ENCODE measurements at regions not wholly inside any gene's neighbourhood (a gene's known extent, or its start where the extent isn't known, plus 50 kb on each side); places are given as distances from the start of the nearest gene placed in this dataset.

GRCh38 chr17:14451729-14452191, 150.9 kb downstream of the HS3ST3B1 start:
- 82 to 93% methylated on average over 11 of the region's 11 CpGs for WGBS, 2 experiments (ENCODE audit: insufficient coverage in 2 of 2)
- H3K4me3 ChIP-seq (ENCODE audit: extremely low read depth, insufficient read depth, low read length, poor library complexity, severe bottlenecking), result no peak overlapping the region
- H3K36me3 ChIP-seq (ENCODE audit: control insufficient read depth, insufficient read depth, low read length), result no peaks in the 10 kb centered on the region
- peaks cover 3% of the 10 kb centered on the region for H3K4me1 ChIP-seq (ENCODE audit: control insufficient read depth, insufficient read depth, low read length, poor library complexity, severe bottlenecking)
- no peak overlapping the region for H3K27ac ChIP-seq (ENCODE audit: low read depth, low read length, severe bottlenecking)
- H3K9me3 ChIP-seq (ENCODE audit: control insufficient read depth, low read length), result no peaks in the 10 kb centered on the region

GRCh38 chr17:14448818-14449217, 147.9 kb downstream of the HS3ST3B1 start:
- Histone ChIP-seq H3K9me3 (ENCODE audit: control insufficient read depth, low read length) (no peaks in the 10 kb centered on the region), H3K4me3 (ENCODE audit: extremely low read depth, insufficient read depth, low read length, poor library complexity, severe bottlenecking) (no peak overlapping the region), H3K36me3 (ENCODE audit: control insufficient read depth, insufficient read depth, low read length) (no peaks in the 10 kb centered on the region), H3K27ac (ENCODE audit: low read depth, low read length, severe bottlenecking) (no peak overlapping the region), H3K4me1 (ENCODE audit: control insufficient read depth, insufficient read depth, low read length, poor library complexity, severe bottlenecking) (peaks cover 3% of the 10 kb centered on the region)
- WGBS, 2 experiments (ENCODE audit: insufficient coverage in 2 of 2), result 75 to 97% methylated on average over 2 of the region's 2 CpGs

GRCh38 chr17:14446825-14447224, 145.9 kb downstream of the HS3ST3B1 start:
- Histone ChIP-seq H3K4me1 (ENCODE audit: control insufficient read depth, insufficient read depth, low read length, poor library complexity, severe bottlenecking) (peaks cover 3% of the 10 kb centered on the region), H3K36me3 (ENCODE audit: control insufficient read depth, insufficient read depth, low read length) (no peaks in the 10 kb centered on the region), H3K9me3 (ENCODE audit: control insufficient read depth, low read length) (no peaks in the 10 kb centered on the region), H3K27ac (ENCODE audit: low read depth, low read length, severe bottlenecking) (no peak overlapping the region), H3K4me3 (ENCODE audit: extremely low read depth, insufficient read depth, low read length, poor library complexity, severe bottlenecking) (no peak overlapping the region)
- WGBS, 2 experiments (ENCODE audit: insufficient coverage in 2 of 2), result 75 to 94% methylated on average over 2 of the region's 2 CpGs

- Histone ChIP-seq H3K9me3 (ENCODE audit: control insufficient read depth, low read length) (no peaks in the 10 kb centered on the region), H3K36me3 (ENCODE audit: control insufficient read depth, insufficient read depth, low read length) (no peaks in the 10 kb centered on the region), H3K27ac (ENCODE audit: low read depth, low read length, severe bottlenecking) (no peak overlapping the region), H3K4me3 (ENCODE audit: extremely low read depth, insufficient read depth, low read length, poor library complexity, severe bottlenecking) (no peak overlapping the region), H3K4me1 (ENCODE audit: control insufficient read depth, insufficient read depth, low read length, poor library complexity, severe bottlenecking) (no peaks in the 10 kb centered on the region)
- WGBS, 2 experiments (ENCODE audit: insufficient coverage in 2 of 2), result 96 to 100% methylated on average over 3 of the region's 3 CpGs
These were observed 144.0 kb downstream of the HS3ST3B1 start for GRCh38 chr17:14444915-14445314.

GRCh38 chr17:14442798-14443528, 142.1 kb downstream of the HS3ST3B1 start:
- Histone ChIP-seq H3K4me3 (ENCODE audit: extremely low read depth, insufficient read depth, low read length, poor library complexity, severe bottlenecking) (no peak overlapping the region), H3K36me3 (ENCODE audit: control insufficient read depth, insufficient read depth, low read length) (no peaks in the 10 kb centered on the region), H3K4me1 (ENCODE audit: control insufficient read depth, insufficient read depth, low read length, poor library complexity, severe bottlenecking) (no peaks in the 10 kb centered on the region), H3K27ac (ENCODE audit: low read depth, low read length, severe bottlenecking) (no peak overlapping the region), H3K9me3 (ENCODE audit: control insufficient read depth, low read length) (no peaks in the 10 kb centered on the region)
- WGBS, 2 experiments (ENCODE audit: insufficient coverage in 2 of 2), result no CpG with 5 or more reads among the region's 4 CpGs

GRCh38 chr17:14437176-14437575, 136.3 kb downstream of the HS3ST3B1 start:
- no peak overlapping the region for H3K27ac ChIP-seq (ENCODE audit: low read depth, low read length, severe bottlenecking)
- H3K9me3 ChIP-seq (ENCODE audit: control insufficient read depth, low read length), result no peaks in the 10 kb centered on the region
- 76 to 96% methylated on average over 2 of the region's 4 CpGs for WGBS, 2 experiments (ENCODE audit: insufficient coverage in 2 of 2)
- no peaks in the 10 kb centered on the region for H3K36me3 ChIP-seq (ENCODE audit: control insufficient read depth, insufficient read depth, low read length)
- no peak overlapping the region for H3K4me3 ChIP-seq (ENCODE audit: extremely low read depth, insufficient read depth, low read length, poor library complexity, severe bottlenecking)
- no peaks in the 10 kb centered on the region for H3K4me1 ChIP-seq (ENCODE audit: control insufficient read depth, insufficient read depth, low read length, poor library complexity, severe bottlenecking)

- Histone ChIP-seq H3K4me1 (ENCODE audit: control insufficient read depth, insufficient read depth, low read length, poor library complexity, severe bottlenecking) (no peaks in the 10 kb centered on the region), H3K4me3 (ENCODE audit: extremely low read depth, insufficient read depth, low read length, poor library complexity, severe bottlenecking) (no peak overlapping the region), H3K36me3 (ENCODE audit: control insufficient read depth, insufficient read depth, low read length) (no peaks in the 10 kb centered on the region), H3K9me3 (ENCODE audit: control insufficient read depth, low read length) (no peaks in the 10 kb centered on the region), H3K27ac (ENCODE audit: low read depth, low read length, severe bottlenecking) (no peak overlapping the region)
- 83 to 100% methylated on average over 1 of the region's 4 CpGs for WGBS, 2 experiments (ENCODE audit: insufficient coverage in 2 of 2)
These were observed 135.4 kb downstream of the HS3ST3B1 start for GRCh38 chr17:14436266-14436665.

GRCh38 chr17:14434506-14434905, 133.6 kb downstream of the HS3ST3B1 start:
- no peak overlapping the region for H3K27ac ChIP-seq (ENCODE audit: low read depth, low read length, severe bottlenecking)
- no peaks in the 10 kb centered on the region for H3K36me3 ChIP-seq (ENCODE audit: control insufficient read depth, insufficient read depth, low read length)
- no peaks in the 10 kb centered on the region for H3K4me1 ChIP-seq (ENCODE audit: control insufficient read depth, insufficient read depth, low read length, poor library complexity, severe bottlenecking)
- no peak overlapping the region for H3K4me3 ChIP-seq (ENCODE audit: extremely low read depth, insufficient read depth, low read length, poor library complexity, severe bottlenecking)
- H3K9me3 ChIP-seq (ENCODE audit: control insufficient read depth, low read length), result no peaks in the 10 kb centered on the region

GRCh38 chr17:14432079-14432478, 131.2 kb downstream of the HS3ST3B1 start:
- no peaks in the 10 kb centered on the region for H3K9me3 ChIP-seq (ENCODE audit: control insufficient read depth, low read length)
- no peak overlapping the region for H3K4me3 ChIP-seq (ENCODE audit: extremely low read depth, insufficient read depth, low read length, poor library complexity, severe bottlenecking)
- H3K36me3 ChIP-seq (ENCODE audit: control insufficient read depth, insufficient read depth, low read length), result no peaks in the 10 kb centered on the region
- peaks cover 6% of the 10 kb centered on the region for H3K4me1 ChIP-seq (ENCODE audit: control insufficient read depth, insufficient read depth, low read length, poor library complexity, severe bottlenecking)
- H3K27ac ChIP-seq (ENCODE audit: low read depth, low read length, severe bottlenecking), result no peak overlapping the region
- 78 to 100% methylated on average over 2 of the region's 2 CpGs for WGBS, 2 experiments (ENCODE audit: insufficient coverage in 2 of 2)

GRCh38 chr17:14429084-14429483, 128.2 kb downstream of the HS3ST3B1 start:
- peaks cover 6% of the 10 kb centered on the region for H3K4me1 ChIP-seq (ENCODE audit: control insufficient read depth, insufficient read depth, low read length, poor library complexity, severe bottlenecking)
- no peaks in the 10 kb centered on the region for H3K36me3 ChIP-seq (ENCODE audit: control insufficient read depth, insufficient read depth, low read length)
- H3K27ac ChIP-seq (ENCODE audit: low read depth, low read length, severe bottlenecking), result no peak overlapping the region
- 84 to 87% methylated on average over 2 of the region's 2 CpGs for WGBS, 2 experiments (ENCODE audit: insufficient coverage in 2 of 2)
- H3K4me3 ChIP-seq (ENCODE audit: extremely low read depth, insufficient read depth, low read length, poor library complexity, severe bottlenecking), result no peak overlapping the region
- H3K9me3 ChIP-seq (ENCODE audit: control insufficient read depth, low read length), result no peaks in the 10 kb centered on the region

- WGBS, 2 experiments (ENCODE audit: insufficient coverage in 2 of 2), result 67 to 80% methylated on average over 1 of the region's 1 CpG
- H3K36me3 ChIP-seq (ENCODE audit: control insufficient read depth, insufficient read depth, low read length), result no peaks in the 10 kb centered on the region
- H3K4me1 ChIP-seq (ENCODE audit: control insufficient read depth, insufficient read depth, low read length, poor library complexity, severe bottlenecking), result peaks cover 6% of the 10 kb centered on the region
- H3K27ac ChIP-seq (ENCODE audit: low read depth, low read length, severe bottlenecking), result no peak overlapping the region
- no peak overlapping the region for H3K4me3 ChIP-seq (ENCODE audit: extremely low read depth, insufficient read depth, low read length, poor library complexity, severe bottlenecking)
- H3K9me3 ChIP-seq (ENCODE audit: control insufficient read depth, low read length), result no peaks in the 10 kb centered on the region
These were observed 127.8 kb downstream of the HS3ST3B1 start for GRCh38 chr17:14428648-14429029.

Data from mesodermal cell (in vitro differentiated cells).